Sigmoid colon (tissue), 6 donors: ENCODE measurements at regions not wholly inside any gene's neighbourhood (a gene's known extent, or its start where the extent isn't known, plus 50 kb on each side); places are given as distances from the start of the nearest gene placed in this dataset.

ENCODE experiments used
- DNase-seq: peaks from one replicate; pipeline ENCODE4 v3.0.0-alpha.2; 2019
- H3K27ac ChIP-seq, 4 donors: fragments of 200-600 bp; sonication (generic); one replicate each; pipeline ENCODE4 v1.5.1; 2016 to 2019; ENCODE audit warnings: mild to moderate bottlenecking in 1 of 4
- H3K27me3 ChIP-seq, 3 donors: fragments of 200-600 bp; sonication (generic); one replicate each; pipeline ENCODE4 v1.5.1; 2019; ENCODE audit warnings: mild to moderate bottlenecking in 1 of 3
- H3K36me3 ChIP-seq, 4 donors: fragments of 200-600 bp; sonication (generic); one replicate each; pipeline ENCODE4 v1.5.1; 2016 to 2019
- H3K4me1 ChIP-seq, 4 donors: fragments of 200-600 bp; sonication (generic); one replicate each; pipeline ENCODE4 v1.5.1; 2017 to 2019
- H3K4me3 ChIP-seq, 4 donors: fragments of 200-600 bp; sonication (generic); one replicate each; pipeline ENCODE4 v1.5.1; 2017 to 2019; ENCODE audit warnings: mild to moderate bottlenecking in 2 of 4, moderate library complexity in 1 of 4
- H3K9me3 ChIP-seq, 4 donors: fragments of 200-600 bp in 3 of 4; sonication (generic) in 3 of 4; one replicate each; pipeline versions ENCODE4 v1.5.1 to v1.6.1; 2013 to 2019
- CTCF ChIP-seq, 4 experiments: fragments of 450-650 bp in 3 of 4; fragments of 200-600 bp in 1 of 4; IDR thresholded peaks; one replicate each; pipeline ENCODE4 v1.5.1; 2016 to 2019; ENCODE audit warnings: antibody characterized with exemption in 4 of 4, mild to moderate bottlenecking in 3 of 4, moderate library complexity in 2 of 4
- EP300 ChIP-seq, 4 donors: sonication (generic); formaldehyde crosslinking; IDR thresholded peaks; one replicate each; pipeline ENCODE4 v1.6.1; 2017; ENCODE audit warnings: antibody characterized with exemption in 4 of 4
- POLR2A ChIP-seq, 2 donors: fragments of 450-650 bp; IDR thresholded peaks; one replicate each; pipeline ENCODE4 v1.6.1; 2016; ENCODE audit warnings: antibody characterized with exemption in 2 of 2, mild to moderate bottlenecking in 2 of 2, moderate library complexity in 2 of 2
- POLR2AphosphoS5 ChIP-seq, 4 donors: sonication (generic); formaldehyde crosslinking; IDR thresholded peaks; one replicate each; pipeline ENCODE4 v1.6.1; 2017; ENCODE audit warnings: antibody characterized with exemption in 4 of 4
- WGBS, 2 donors: extraction: QIAGEN DNeasy Blood & Tissue Kit; methylation state at CpG; one replicate each; pipeline ENCODE4 v1.1.7; 2013; 5-methylcytosine and 5-hydroxymethylcytosine counted together
- intact Hi-C: fragments of 100-400 bp; cut with DNase I; formaldehyde crosslinking; loops from one replicate; pipeline ENCODE4 v1.15.1; 2023
- donor health status: healthy with polysubstance abuse.
- donor health status: healthy.

- H3K4me3 ChIP-seq = no peak overlapping the region
- no peaks in the 10 kb centered on the region for H3K36me3 ChIP-seq
- no peaks in the 10 kb centered on the region for H3K9me3 ChIP-seq
- DNase-seq = no peak
- TF ChIP-seq EP300 (IDR thresholded peaks at IDR 0.05) = no peak
- no peak for TF ChIP-seq CTCF (IDR thresholded peaks at IDR 0.05)
- no peak for TF ChIP-seq POLR2AphosphoS5 (IDR thresholded peaks at IDR 0.05)
- TF ChIP-seq POLR2A (IDR thresholded peaks at IDR 0.05) = no peak
- H3K27ac ChIP-seq = no peak overlapping the region
- H3K27me3 ChIP-seq = peaks cover 0 to 5% (median 0%) of the 10 kb centered on the region in 3 donors
- H3K4me1 ChIP-seq = peaks cover 0 to 12% (median 5%) of the 10 kb centered on the region in 4 donors
- WGBS, 2 donors = 66% methylated on average over 12 of the region's 12 CpGs
- intact Hi-C loops = no loop called here
Observed at GRCh38 chr11:119513131-119513805, 90.3 kb upstream of the THY1 start.

DNA sequence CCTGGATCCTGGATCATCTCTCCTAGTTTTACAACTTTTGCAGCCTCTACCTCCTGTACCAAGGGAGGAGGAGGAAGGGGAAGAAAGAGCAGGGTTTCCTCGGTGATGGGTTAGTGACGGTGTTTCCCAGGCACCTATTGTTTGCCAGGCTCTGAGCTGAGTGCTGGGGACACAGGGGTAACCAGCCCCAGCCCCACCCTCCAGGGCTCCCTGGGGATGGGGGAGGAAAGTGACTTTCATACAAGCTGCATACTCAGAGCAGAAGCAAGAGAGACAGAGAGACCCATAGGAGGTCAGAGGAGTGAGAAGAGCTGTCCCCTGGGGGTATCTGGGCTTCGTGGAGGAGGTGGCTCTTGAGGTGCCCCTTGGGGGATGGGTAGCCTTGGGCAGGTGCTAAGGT lies 89.4 kb upstream of the THY1 start:
- H3K36me3 ChIP-seq = no peaks in the 10 kb centered on the region
- no peaks in the 10 kb centered on the region for H3K9me3 ChIP-seq
- no peak for TF ChIP-seq POLR2A (IDR thresholded peaks at IDR 0.05)
- TF ChIP-seq POLR2AphosphoS5 (IDR thresholded peaks at IDR 0.05) = no peak
- TF ChIP-seq CTCF (IDR thresholded peaks at IDR 0.05) = no peak
- TF ChIP-seq EP300 (IDR thresholded peaks at IDR 0.05) = no peak
- WGBS, 2 donors = 17 to 19% methylated on average over 3 of the region's 3 CpGs
- H3K27me3 ChIP-seq = peaks cover 0 to 5% (median 0%) of the 10 kb centered on the region in 3 donors
- intact Hi-C loops = no loop called here
- peaks cover 0 to 12% (median 5%) of the 10 kb centered on the region in 4 donors for H3K4me1 ChIP-seq
- no peak overlapping the region for H3K27ac ChIP-seq
- no peak overlapping the region for H3K4me3 ChIP-seq
- no peak for DNase-seq

DNA sequence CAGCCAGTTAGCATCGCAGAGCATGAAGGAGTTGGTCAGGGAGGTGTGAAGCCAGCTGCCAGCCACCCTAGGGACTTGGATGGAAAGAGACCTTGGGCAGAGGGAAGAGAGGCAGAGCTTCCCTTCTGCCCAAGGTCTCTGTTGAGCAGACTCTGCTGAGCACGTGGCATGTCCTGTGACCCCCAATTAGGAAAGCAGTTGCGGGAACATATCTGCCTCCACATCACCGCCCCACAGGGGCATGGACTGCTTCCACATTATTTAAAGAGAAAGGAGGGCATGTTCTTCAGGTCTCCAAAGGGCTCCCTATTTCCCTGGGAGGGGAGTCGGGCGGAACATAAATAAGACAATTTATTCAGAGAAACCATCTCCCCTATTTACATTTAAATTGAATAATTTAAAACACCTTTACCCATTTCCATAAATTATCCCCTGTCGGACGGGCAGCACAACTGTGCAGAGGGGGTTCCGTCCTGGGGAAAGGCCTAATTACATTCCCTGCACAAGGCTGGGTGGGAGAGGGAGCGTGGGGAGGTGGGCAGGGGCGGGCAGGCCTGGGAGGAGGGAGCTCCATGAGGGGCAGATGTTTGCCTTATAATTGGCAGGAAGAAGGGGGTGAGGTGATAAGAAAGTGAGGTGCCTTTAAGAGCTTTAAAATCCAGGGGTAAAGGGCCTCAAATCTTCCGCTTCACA lies 88.8 kb upstream of the THY1 start:
- intact Hi-C loops = no loop called here
- no peak for TF ChIP-seq POLR2A (IDR thresholded peaks at IDR 0.05)
- no peak for TF ChIP-seq POLR2AphosphoS5 (IDR thresholded peaks at IDR 0.05)
- no peak for TF ChIP-seq CTCF (IDR thresholded peaks at IDR 0.05)
- no peak for TF ChIP-seq EP300 (IDR thresholded peaks at IDR 0.05)
- Histone ChIP-seq H3K36me3 (no peaks in the 10 kb centered on the region), H3K4me3 (no peak overlapping the region), H3K27ac (no peak overlapping the region), H3K4me1 (peaks cover 0 to 12% (median 5%) of the 10 kb centered on the region in 4 donors), H3K27me3 (peaks cover 0 to 5% (median 0%) of the 10 kb centered on the region in 3 donors), H3K9me3 (no peaks in the 10 kb centered on the region)
- WGBS, 2 donors = 70% methylated on average over 12 of the region's 12 CpGs
- DNase-seq = no peak

GRCh38 chr11:119509969-119510401 lies 87.0 kb upstream of the THY1 start:
- DNase-seq = peak; percentile 82
- no peaks in the 10 kb centered on the region for H3K36me3 ChIP-seq
- H3K27ac ChIP-seq = peak overlapping the region in 2 of 4 donors; percentile 32 to 54
- 45 to 55% methylated on average over 5 of the region's 5 CpGs for WGBS, 2 donors
- peaks cover 0 to 5% (median 0%) of the 10 kb centered on the region in 3 donors for H3K27me3 ChIP-seq
- intact Hi-C loops = no loop called here
- peaks cover 0 to 12% (median 5%) of the 10 kb centered on the region in 4 donors for H3K4me1 ChIP-seq
- TF ChIP-seq POLR2AphosphoS5 (IDR thresholded peaks at IDR 0.05) (peak in 1 of 4 donors; percentile 30), EP300 (IDR thresholded peaks at IDR 0.05) (no peak)
- no peak overlapping the region for H3K4me3 ChIP-seq
- H3K9me3 ChIP-seq = no peaks in the 10 kb centered on the region

DNA sequence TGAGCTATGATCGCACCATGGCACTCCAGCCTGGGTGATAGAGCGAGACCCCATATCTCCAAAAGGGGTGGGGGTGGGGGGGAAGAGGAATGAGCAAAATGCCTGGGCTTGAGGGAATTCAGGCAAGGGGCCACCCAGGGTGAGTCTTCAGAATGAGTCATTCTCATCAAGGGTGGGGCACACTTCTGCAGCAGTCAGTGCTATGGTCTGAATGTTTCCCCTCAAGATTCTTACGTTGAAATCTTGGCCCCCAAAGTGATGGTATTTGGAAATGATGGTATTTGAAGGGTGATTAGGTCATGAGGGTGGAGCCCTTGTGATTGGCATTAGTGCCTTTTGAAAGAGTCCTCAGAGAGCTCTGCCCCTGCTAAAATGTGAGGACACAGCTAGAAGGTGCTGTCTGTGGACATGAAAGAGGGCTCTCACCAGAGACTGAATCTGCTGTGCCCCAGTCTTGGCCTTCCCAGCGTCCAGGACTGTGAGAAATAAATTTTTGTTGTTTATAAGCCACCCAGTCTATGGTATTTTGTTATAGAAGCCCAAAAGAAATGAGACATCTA lies 86.4 kb upstream of the THY1 start:
- WGBS, 2 donors = 63 to 72% methylated on average over 4 of the region's 4 CpGs
- Histone ChIP-seq H3K27ac (peak overlapping the region in 2 of 4 donors; percentile 32 to 54), H3K27me3 (peaks cover 0 to 2% (median 0%) of the 10 kb centered on the region in 3 donors), H3K9me3 (no peaks in the 10 kb centered on the region), H3K36me3 (no peaks in the 10 kb centered on the region), H3K4me1 (peaks cover 0 to 12% (median 5%) of the 10 kb centered on the region in 4 donors), H3K4me3 (no peak overlapping the region)
- intact Hi-C loops = no loop called here
- TF ChIP-seq EP300 (IDR thresholded peaks at IDR 0.05) = no peak
- DNase-seq = no peak
